Motor neuron (in vitro differentiated cells): ENCODE measurements at regions not wholly inside any gene's neighbourhood (a gene's known extent, or its start where the extent isn't known, plus 50 kb on each side); places are given as distances from the start of the nearest gene placed in this dataset.
A peak's percentile ranks its signal among the peaks of the same experiment; 100 is the strongest.
"Not testable (repeated sequence)": the region's sequence is repeated elsewhere in the genome, so short reads cannot be mapped to it uniquely, and the experiment has no call there.

ENCODE experiments used
- ATAC-seq, 8 experiments: fragments of 200-7000 bp; cut with Tn5 transposase; replicated peaks in 6 of 8; 2 replicates each; pipeline ENCODE4 v1.8.0; 2021; ENCODE audit warnings: mild to moderate bottlenecking in 8 of 8, moderate library complexity in 8 of 8
- H3K27ac ChIP-seq, 2 donors: fragments of 250-450 bp; sonication (Bioruptor Pico); 2 replicates each; pipeline ENCODE4 v1.9.0; 2021; ENCODE audit warnings: antibody characterized with exemption in 2 of 2, mild to moderate bottlenecking in 2 of 2, moderate library complexity in 1 of 2
- H3K4me1 ChIP-seq, 2 donors: fragments of 250-450 bp; sonication (Bioruptor Pico); replicated peaks in 1 of 2; 2 replicates each; pipeline ENCODE4 v1.6.1; 2021; ENCODE audit warnings: antibody characterized with exemption in 2 of 2, mild to moderate bottlenecking in 2 of 2, moderate library complexity in 1 of 2
- H3K4me3 ChIP-seq, 5 donors: fragments of 250-450 bp; sonication (Bioruptor Pico); 2 replicates each; pipeline ENCODE4 v1.9.0; 2021; ENCODE audit warnings: antibody characterized with exemption in 5 of 5, mild to moderate bottlenecking in 5 of 5, moderate library complexity in 4 of 5
- WGBS, 10 experiments: fragments of 450-650 bp; shearing (Covaris generic); methylation state at CpG; one replicate each; pipeline ENCODE4 v1.0.0; 2022; 5-methylcytosine and 5-hydroxymethylcytosine counted together
- in situ Hi-C, 9 experiments: fragments of 400-800 bp; cut with MboI; loops; one replicate each; pipeline ENCODE4 v1.15.0; 2021; ENCODE audit warnings: low sequenced_read_pairs in 9 of 9, low pct_unique_long_range_greater_than_20kb in 2 of 9; ENCODE audit not compliant: unreplicated experiment in 9 of 9

GRCh38 chr7:65199221-65199620 is 174.4 kb upstream of the ZNF92 start:
- in situ Hi-C loops, ATAC-seq, H3K4me1 ChIP-seq, H3K27ac ChIP-seq, H3K4me3 ChIP-seq: not testable (repeated sequence)
- WGBS, 10 experiments = no CpG with 5 or more reads among the region's 1 CpG

GRCh38 chr7:65193334-65194058 is 180.2 kb upstream of the ZNF92 start:
- H3K4me3 ChIP-seq, H3K4me1 ChIP-seq, H3K27ac ChIP-seq, in situ Hi-C loops: not testable (repeated sequence)
- no CpG with 5 or more reads among the region's 8 CpGs for WGBS, 10 experiments
- peak in 5 of 8 experiments; percentile 24 to 93 (median 65) for ATAC-seq

- in situ Hi-C loops, H3K4me3 ChIP-seq, H3K27ac ChIP-seq, H3K4me1 ChIP-seq, ATAC-seq: not testable (repeated sequence)
- WGBS, 10 experiments = no CpG with 5 or more reads among the region's 5 CpGs
Measured at GRCh38 chr7:65177041-65177440, 170.6 kb upstream of the ERV3-1 start.

GRCh38 chr7:65150105-65150504 is 143.6 kb upstream of the ERV3-1 start:
- H3K27ac ChIP-seq, H3K4me3 ChIP-seq, in situ Hi-C loops, ATAC-seq, H3K4me1 ChIP-seq: not testable (repeated sequence)
- WGBS, 10 experiments = no CpG with 5 or more reads among the region's 3 CpGs

- H3K4me1 ChIP-seq, in situ Hi-C loops, H3K4me3 ChIP-seq, ATAC-seq, H3K27ac ChIP-seq: not testable (repeated sequence)
- WGBS, 10 experiments = 0 to 93% (median 51%) methylated on average over 1 to 2 of the region's 2 CpGs; no CpG with 5 or more reads in 6 of the 10 experiments
Measured at GRCh38 chr7:65146118-65146914, 139.8 kb upstream of the ERV3-1 start.

GRCh38 chr7:65145710-65146109 is 139.2 kb upstream of the ERV3-1 start:
- H3K4me3 ChIP-seq, in situ Hi-C loops, H3K4me1 ChIP-seq, ATAC-seq, H3K27ac ChIP-seq: not testable (repeated sequence)

GRCh38 chr7:65145008-65145407 is 138.5 kb upstream of the ERV3-1 start:
- ATAC-seq, H3K4me3 ChIP-seq, H3K4me1 ChIP-seq, H3K27ac ChIP-seq, in situ Hi-C loops: not testable (repeated sequence)
- 0 to 84% (median 73%) methylated on average over 1 of the region's 1 CpG; no CpG with 5 or more reads in 5 of the 10 experiments for WGBS, 10 experiments

- 0 to 100% (median 82%) methylated on average over 1 to 2 of the region's 2 CpGs; no CpG with 5 or more reads in 2 of the 10 experiments for WGBS, 10 experiments
- H3K27ac ChIP-seq, H3K4me1 ChIP-seq, in situ Hi-C loops, ATAC-seq, H3K4me3 ChIP-seq: not testable (repeated sequence)
Measured at GRCh38 chr7:65144557-65144956, 138.1 kb upstream of the ERV3-1 start.

- H3K4me3 ChIP-seq, H3K27ac ChIP-seq, in situ Hi-C loops, ATAC-seq, H3K4me1 ChIP-seq: not testable (repeated sequence)
- 0 to 86% (median 34%) methylated on average over 1 to 2 of the region's 2 CpGs; no CpG with 5 or more reads in 6 of the 10 experiments for WGBS, 10 experiments
Measured at GRCh38 chr7:65144119-65144518, 137.6 kb upstream of the ERV3-1 start.

GRCh38 chr7:65141894-65142293 is 135.4 kb upstream of the ERV3-1 start:
- ATAC-seq, in situ Hi-C loops: not testable (repeated sequence)
- WGBS, 10 experiments = no CpG with 5 or more reads among the region's 6 CpGs

GRCh38 chr7:65141405-65141778 is 134.9 kb upstream of the ERV3-1 start:
- in situ Hi-C loops, ATAC-seq, H3K27ac ChIP-seq, H3K4me3 ChIP-seq, H3K4me1 ChIP-seq: not testable (repeated sequence)
- no CpG with 5 or more reads among the region's 20 CpGs for WGBS, 10 experiments

More at GRCh38 chr7:65141894-65142293, 135.4 kb upstream of the ERV3-1 start:
- not testable (repeated sequence) for H3K27ac ChIP-seq, H3K4me3 ChIP-seq, H3K4me1 ChIP-seq

- H3K4me3 ChIP-seq, H3K27ac ChIP-seq, in situ Hi-C loops, ATAC-seq, H3K4me1 ChIP-seq: not testable (repeated sequence)
- WGBS, 10 experiments = no CpG with 5 or more reads among the region's 79 CpGs
Measured at GRCh38 chr7:65140543-65141404, 134.3 kb upstream of the ERV3-1 start.

GRCh38 chr7:65136850-65137249 is 130.4 kb upstream of the ERV3-1 start:
- in situ Hi-C loops, H3K27ac ChIP-seq, H3K4me3 ChIP-seq, H3K4me1 ChIP-seq: not testable (repeated sequence)
- ATAC-seq = peak in 3 of 8 experiments; percentile 94 to 98 (median 97)
- no CpG with 5 or more reads among the region's 5 CpGs for WGBS, 10 experiments
